Astrocyte of the cerebellum (primary cell): ENCODE measurements at regions not wholly inside any gene's neighbourhood (a gene's known extent, or its start where the extent isn't known, plus 50 kb on each side); places are given as distances from the start of the nearest gene placed in this dataset.
"Not testable (repeated sequence)": the region's sequence is repeated elsewhere in the genome, so short reads cannot be mapped to it uniquely, and the experiment has no call there.

ENCODE experiments used
- DNase-seq: peaks from one replicate; pipeline ENCODE4 v3.0.0-alpha.2; 2011; ENCODE audit warnings: low read depth
- H3K4me3 ChIP-seq: 2 replicates; pipeline ENCODE4 v1.5.1; 2011; ENCODE audit warnings: mild to moderate bottlenecking, low read depth, low read length, moderate library complexity
- in situ Hi-C: cut with HindIII; loops from 2 replicates; pipeline ENCODE4 v1.10.0; 2017; ENCODE audit warnings: low sequenced_read_pairs
- TF ChIP-seq, protein P1 (sequence below): IDR thresholded peaks from 2 replicates; pipeline ENCODE4 v1.5.1; 2012; ENCODE audit warnings: low read length, low read depth, moderate library complexity, mild to moderate bottlenecking; ENCODE audit errors: missing control alignments

GRCh38 chr2:83002706-83003105, 1456.4 kb downstream of the SUCLG1 start:
- in situ Hi-C loops: no loop called here
- no peak overlapping the region for H3K4me3 ChIP-seq
- no peak for DNase-seq
- TF ChIP-seq, protein P1, sequence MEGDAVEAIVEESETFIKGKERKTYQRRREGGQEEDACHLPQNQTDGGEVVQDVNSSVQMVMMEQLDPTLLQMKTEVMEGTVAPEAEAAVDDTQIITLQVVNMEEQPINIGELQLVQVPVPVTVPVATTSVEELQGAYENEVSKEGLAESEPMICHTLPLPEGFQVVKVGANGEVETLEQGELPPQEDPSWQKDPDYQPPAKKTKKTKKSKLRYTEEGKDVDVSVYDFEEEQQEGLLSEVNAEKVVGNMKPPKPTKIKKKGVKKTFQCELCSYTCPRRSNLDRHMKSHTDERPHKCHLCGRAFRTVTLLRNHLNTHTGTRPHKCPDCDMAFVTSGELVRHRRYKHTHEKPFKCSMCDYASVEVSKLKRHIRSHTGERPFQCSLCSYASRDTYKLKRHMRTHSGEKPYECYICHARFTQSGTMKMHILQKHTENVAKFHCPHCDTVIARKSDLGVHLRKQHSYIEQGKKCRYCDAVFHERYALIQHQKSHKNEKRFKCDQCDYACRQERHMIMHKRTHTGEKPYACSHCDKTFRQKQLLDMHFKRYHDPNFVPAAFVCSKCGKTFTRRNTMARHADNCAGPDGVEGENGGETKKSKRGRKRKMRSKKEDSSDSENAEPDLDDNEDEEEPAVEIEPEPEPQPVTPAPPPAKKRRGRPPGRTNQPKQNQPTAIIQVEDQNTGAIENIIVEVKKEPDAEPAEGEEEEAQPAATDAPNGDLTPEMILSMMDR: no peak

DNA sequence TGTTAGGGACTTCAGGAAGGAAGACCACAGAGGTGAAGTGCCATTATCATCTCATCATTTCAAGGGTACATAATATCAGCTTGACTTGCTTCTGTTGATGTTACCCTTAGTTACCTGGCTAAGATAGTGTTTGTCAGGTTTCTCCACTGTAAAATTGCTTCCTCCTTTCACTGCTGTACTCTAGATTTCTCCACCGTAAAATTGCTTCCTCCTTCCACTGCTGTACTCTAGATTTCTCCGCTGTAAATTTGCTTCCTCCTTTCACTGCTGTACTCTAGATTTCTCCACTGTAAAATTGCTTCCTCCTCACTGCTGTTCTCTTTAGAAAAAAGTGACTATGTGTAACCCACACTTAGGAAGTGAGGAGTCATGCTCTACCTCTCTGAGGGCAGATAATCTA, 1460.3 kb downstream of the SUCLG1 start:
- no peak for DNase-seq
- no peak overlapping the region for H3K4me3 ChIP-seq
- TF ChIP-seq, protein P1: no peak
- in situ Hi-C loops: no loop called here

DNA sequence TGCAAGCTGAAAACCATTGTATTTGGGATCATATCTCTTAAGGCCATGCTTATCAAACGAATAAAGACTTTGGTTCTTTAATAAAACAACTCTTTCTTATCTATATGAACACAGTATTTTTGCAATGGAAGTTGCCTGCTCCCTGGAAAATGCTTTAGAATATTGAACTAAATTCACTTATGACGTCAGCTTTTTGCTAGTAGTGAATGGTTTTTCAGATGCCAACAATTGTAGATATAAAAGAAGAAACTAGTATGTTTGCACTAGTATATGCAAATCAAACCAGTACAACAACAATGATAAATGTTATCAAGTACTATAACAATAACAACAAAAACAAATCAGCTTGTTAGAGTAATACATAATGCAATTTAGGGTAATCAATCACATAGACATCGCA, 1462.9 kb downstream of the SUCLG1 start:
- in situ Hi-C loops: no loop called here
- H3K4me3 ChIP-seq: no peak overlapping the region
- DNase-seq: no peak
- TF ChIP-seq, protein P1: no peak

GRCh38 chr2:82994151-82994550, 1464.9 kb downstream of the SUCLG1 start:
- in situ Hi-C loops: no loop called here
- no peak for DNase-seq
- no peak overlapping the region for H3K4me3 ChIP-seq
- TF ChIP-seq, protein P1: no peak

DNA sequence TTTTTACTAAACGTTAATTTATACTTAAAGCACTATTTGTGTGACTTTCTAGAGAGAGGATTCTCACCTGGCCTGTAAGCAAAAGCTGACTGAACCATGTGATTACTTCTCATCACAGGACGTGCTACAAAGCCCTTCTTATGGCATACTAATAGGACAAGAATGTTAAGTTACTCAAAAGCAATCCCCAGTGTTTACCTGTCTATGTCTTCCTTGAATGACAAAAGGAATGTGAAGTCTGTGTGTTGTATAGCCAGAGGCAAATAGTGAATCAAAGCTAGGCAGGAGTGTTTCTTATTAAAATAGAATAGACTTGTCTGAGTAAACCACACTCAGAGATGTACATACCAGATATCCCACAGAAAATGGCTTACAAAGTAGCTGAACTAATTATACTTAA, 1465.5 kb downstream of the SUCLG1 start:
- TF ChIP-seq, protein P1: no peak
- H3K4me3 ChIP-seq: no peak overlapping the region
- in situ Hi-C loops: no loop called here
- no peak for DNase-seq

DNA sequence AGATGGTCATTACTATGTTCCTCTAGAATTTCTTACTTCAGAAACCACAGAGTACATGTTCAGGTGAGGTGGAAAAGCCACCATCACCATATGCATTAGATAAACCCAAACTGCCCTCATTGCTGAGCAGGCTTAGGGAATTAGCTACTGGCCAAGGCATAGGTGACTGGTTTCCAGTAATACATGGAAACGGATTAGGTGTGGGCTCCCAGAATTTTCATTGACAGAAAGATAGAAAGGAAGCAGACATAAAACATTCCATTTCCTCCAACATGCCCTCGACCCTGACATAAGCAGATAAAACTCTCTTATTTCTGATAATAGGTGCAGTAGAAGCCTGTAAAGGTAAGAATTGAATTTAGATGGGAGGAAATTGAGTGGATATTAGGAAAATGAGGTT, 1466.1 kb downstream of the SUCLG1 start:
- TF ChIP-seq, protein P1: no peak
- no peak overlapping the region for H3K4me3 ChIP-seq
- DNase-seq: no peak
- in situ Hi-C loops: no loop called here

DNA sequence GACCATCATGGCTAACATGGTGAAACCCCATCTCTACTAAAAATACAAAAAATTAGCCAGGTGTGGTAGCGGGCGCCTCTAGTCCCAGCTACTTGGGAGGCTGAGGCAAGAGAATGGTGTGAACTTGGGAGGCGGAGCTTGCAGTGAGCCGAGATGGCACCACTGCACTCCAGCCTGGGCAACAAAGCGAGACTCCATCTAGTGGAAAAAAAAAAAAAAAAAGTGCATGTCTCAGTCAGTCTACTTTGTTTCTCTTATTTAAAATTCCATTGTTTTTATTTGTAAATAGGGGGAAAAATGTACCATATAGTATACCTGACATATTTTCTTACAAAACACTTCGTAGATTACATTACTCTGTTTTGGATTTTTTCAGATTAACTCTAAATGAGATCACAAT, 1471.4 kb downstream of the SUCLG1 start:
- DNase-seq, H3K4me3 ChIP-seq, in situ Hi-C loops: not testable (repeated sequence)
